A673 (cell line): ENCODE measurements at regions not wholly inside any gene's neighbourhood (a gene's known extent, or its start where the extent isn't known, plus 50 kb on each side); places are given as distances from the start of the nearest gene placed in this dataset.

ENCODE experiments used
- BruUV-seq: library from RNA; stranded (reverse); fragments of 400-500 nt; replicated peaks from 2 replicates; lab custom pipeline; 2021; lab: Mats Ljungman, UMichigan
- CTCF ChIA-PET: fragments of 300-600 bp; sonication (Branson Sonifier 250); formaldehyde crosslinking; loops from one replicate; lab custom pipeline; 2022; ENCODE audit warnings: antibody characterized with exemption; lab: Charles Lee
- POLR2A ChIA-PET: fragments of 300-600 bp; sonication (Branson Sonifier 250); formaldehyde crosslinking; loops from one replicate; lab custom pipeline; 2022; ENCODE audit warnings: antibody characterized with exemption; ENCODE audit not compliant: low non-redundant PET; lab: Charles Lee
- DNase-seq: peaks from one replicate; pipeline ENCODE4 v3.0.0-alpha.2; 2015; ENCODE audit warnings: low spot score
- H3K27ac ChIP-seq: fragments of 200-600 bp; sonication (generic); 2 replicates; pipeline ENCODE4 v1.5.1; 2016; ENCODE audit warnings: mixed run types, low read depth, mild to moderate bottlenecking, mixed read lengths, antibody characterized with exemption, low read length; ENCODE audit not compliant: poor library complexity, severe bottlenecking
- H3K27me3 ChIP-seq: fragments of 200-600 bp; sonication (generic); replicated peaks from 2 replicates; pipeline ENCODE4 v1.6.1; 2017; ENCODE audit warnings: mixed run types, low read depth, mild to moderate bottlenecking, mixed read lengths, antibody characterized with exemption, low read length; ENCODE audit not compliant: insufficient read depth, poor library complexity
- H3K36me3 ChIP-seq: fragments of 200-600 bp; sonication (generic); 2 replicates; pipeline ENCODE4 v1.6.1; 2016; ENCODE audit warnings: mixed run types, mild to moderate bottlenecking, mixed read lengths, antibody characterized with exemption, low read length; ENCODE audit not compliant: insufficient read depth, poor library complexity, severe bottlenecking
- H3K4me1 ChIP-seq: fragments of 200-600 bp; sonication (generic); 2 replicates; pipeline ENCODE4 v1.6.1; 2017; ENCODE audit warnings: mixed run types, mild to moderate bottlenecking, mixed read lengths, antibody characterized with exemption, low read length; ENCODE audit not compliant: insufficient read depth, poor library complexity, severe bottlenecking
- H3K4me3 ChIP-seq: fragments of 200-600 bp; sonication (generic); 2 replicates; pipeline ENCODE4 v1.5.1; 2016; ENCODE audit warnings: low read depth, mixed run types, mild to moderate bottlenecking, mixed read lengths, low read length; ENCODE audit not compliant: poor library complexity, severe bottlenecking
- H3K9me3 ChIP-seq: fragments of 200-600 bp; sonication (generic); 2 replicates; pipeline ENCODE4 v1.6.1; 2016; ENCODE audit warnings: mixed run types, low read depth, mild to moderate bottlenecking, mixed read lengths, antibody characterized with exemption, low read length; ENCODE audit not compliant: poor library complexity, severe bottlenecking
- EZH2 ChIP-seq: fragments of 200-600 bp; sonication (generic); IDR thresholded peaks from 2 replicates; pipeline ENCODE4 v1.6.1; 2017; ENCODE audit warnings: borderline replicate concordance, low read depth, mild to moderate bottlenecking, mixed read lengths, antibody characterized with exemption, low read length; ENCODE audit not compliant: poor library complexity, severe bottlenecking
- intact Hi-C: fragments of 100-400 bp; cut with micrococcal nuclease; formaldehyde crosslinking; loops from one replicate; pipeline ENCODE4 v1.10.0; 2022; ENCODE audit not compliant: unreplicated experiment
- TF ChIP-seq, protein P1 (sequence below): fragments of 300-800, 200-600 bp; sonication (generic); conservative IDR thresholded peaks from 2 replicates; pipeline ENCODE4 v1.5.1; 2017; ENCODE audit warnings: low read depth, mild to moderate bottlenecking, antibody characterized with exemption, low read length, moderate library complexity, mixed read lengths

DNA sequence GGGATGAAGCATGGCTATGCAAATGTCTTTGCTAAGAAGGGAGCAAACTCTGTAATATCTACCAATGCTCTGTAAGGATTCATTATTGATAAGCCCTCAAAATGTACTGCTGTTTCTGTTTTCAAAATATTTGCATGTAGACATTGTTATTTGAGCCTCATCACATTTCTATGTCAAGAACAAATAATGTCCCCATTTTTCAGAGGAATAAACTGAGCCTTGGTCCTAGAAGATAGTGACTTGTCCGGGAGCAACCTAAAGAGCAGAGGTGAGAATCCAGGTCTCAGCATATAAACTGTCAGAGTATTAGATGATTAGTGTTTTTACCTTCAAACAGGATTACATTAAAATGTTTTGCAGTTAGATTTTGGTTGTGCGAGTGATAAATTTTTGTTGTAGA, 125.5 kb upstream of the SRRM4 start:
- no peak for DNase-seq
- no peak overlapping the region for H3K4me3 ChIP-seq
- H3K36me3 ChIP-seq: no peaks in the 10 kb centered on the region
- TF ChIP-seq EZH2: no peak
- TF ChIP-seq, protein P1, sequence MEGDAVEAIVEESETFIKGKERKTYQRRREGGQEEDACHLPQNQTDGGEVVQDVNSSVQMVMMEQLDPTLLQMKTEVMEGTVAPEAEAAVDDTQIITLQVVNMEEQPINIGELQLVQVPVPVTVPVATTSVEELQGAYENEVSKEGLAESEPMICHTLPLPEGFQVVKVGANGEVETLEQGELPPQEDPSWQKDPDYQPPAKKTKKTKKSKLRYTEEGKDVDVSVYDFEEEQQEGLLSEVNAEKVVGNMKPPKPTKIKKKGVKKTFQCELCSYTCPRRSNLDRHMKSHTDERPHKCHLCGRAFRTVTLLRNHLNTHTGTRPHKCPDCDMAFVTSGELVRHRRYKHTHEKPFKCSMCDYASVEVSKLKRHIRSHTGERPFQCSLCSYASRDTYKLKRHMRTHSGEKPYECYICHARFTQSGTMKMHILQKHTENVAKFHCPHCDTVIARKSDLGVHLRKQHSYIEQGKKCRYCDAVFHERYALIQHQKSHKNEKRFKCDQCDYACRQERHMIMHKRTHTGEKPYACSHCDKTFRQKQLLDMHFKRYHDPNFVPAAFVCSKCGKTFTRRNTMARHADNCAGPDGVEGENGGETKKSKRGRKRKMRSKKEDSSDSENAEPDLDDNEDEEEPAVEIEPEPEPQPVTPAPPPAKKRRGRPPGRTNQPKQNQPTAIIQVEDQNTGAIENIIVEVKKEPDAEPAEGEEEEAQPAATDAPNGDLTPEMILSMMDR: no peak
- no peak overlapping the region for H3K27ac ChIP-seq
- no peaks in the 10 kb centered on the region for H3K4me1 ChIP-seq
- no TSS peak for BruUV-seq
- intact Hi-C loops: no loop called here
- ChIA-PET POLR2A (no interaction called here), CTCF (no interaction called here)
- no peaks in the 10 kb centered on the region for H3K27me3 ChIP-seq
- no peaks in the 10 kb centered on the region for H3K9me3 ChIP-seq

DNA sequence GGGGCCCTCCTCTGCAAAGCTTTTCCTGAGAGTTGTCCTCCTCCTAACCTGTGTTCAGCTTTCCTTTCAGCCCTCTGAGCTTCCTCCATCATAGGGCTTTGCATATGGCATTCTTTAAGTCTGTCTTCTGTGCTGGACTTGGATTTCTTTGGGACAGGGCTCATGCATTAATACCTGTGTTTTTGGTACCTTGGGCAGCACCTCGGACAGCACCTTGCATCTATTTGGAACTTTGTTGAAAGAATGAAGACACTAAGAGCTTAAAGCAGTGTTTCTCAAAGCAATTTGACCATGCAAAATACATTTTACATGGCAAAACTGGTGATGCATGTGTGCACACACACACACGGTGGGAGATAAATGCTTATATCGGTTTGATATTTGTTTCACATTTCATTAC, 115.0 kb upstream of the SRRM4 start:
- DNase-seq: no peak

DNA sequence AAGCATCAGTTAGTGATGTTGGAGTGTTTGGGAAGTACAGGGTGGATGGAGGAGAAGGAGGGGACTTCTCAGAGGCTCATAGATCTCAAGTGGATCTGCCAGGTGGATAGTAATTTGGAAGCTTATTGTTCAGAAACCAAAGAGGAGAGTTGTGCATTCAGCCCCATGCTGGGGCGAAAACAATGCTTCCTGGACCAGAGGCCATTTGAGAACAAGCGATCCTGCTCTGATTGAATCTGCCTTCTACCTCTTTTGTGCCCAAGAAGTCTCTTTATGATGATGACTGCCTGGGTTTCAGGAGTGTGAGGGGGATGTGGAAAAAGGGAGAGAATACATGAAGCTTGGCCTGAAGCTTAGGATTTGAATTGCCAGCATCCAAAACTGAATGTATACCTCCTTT, 110.8 kb upstream of the SRRM4 start:
- Histone ChIP-seq H3K27ac (no peak overlapping the region), H3K4me1 (no peaks in the 10 kb centered on the region), H3K36me3 (no peaks in the 10 kb centered on the region), H3K27me3 (peaks cover 37% of the 10 kb centered on the region), H3K4me3 (no peak overlapping the region), H3K9me3 (no peaks in the 10 kb centered on the region)
- TF ChIP-seq, protein P1: no peak
- TF ChIP-seq EZH2: no peak
- DNase-seq: no peak
- ChIA-PET POLR2A (no interaction called here), CTCF (no interaction called here)
- BruUV-seq: no TSS peak
- intact Hi-C loops: no loop called here

More for the DNA sequence above, 115.0 kb upstream of the SRRM4 start:
- no peak overlapping the region for H3K27ac ChIP-seq
- H3K4me1 ChIP-seq: no peaks in the 10 kb centered on the region
- intact Hi-C loops: no loop called here
- ChIA-PET CTCF (no interaction called here), POLR2A (no interaction called here)
- no peaks in the 10 kb centered on the region for H3K9me3 ChIP-seq
- no peaks in the 10 kb centered on the region for H3K36me3 ChIP-seq
- peaks cover 38% of the 10 kb centered on the region for H3K27me3 ChIP-seq
- H3K4me3 ChIP-seq: no peak overlapping the region
- no TSS peak for BruUV-seq
- TF ChIP-seq, protein P1: no peak
- TF ChIP-seq EZH2: no peak
